ENCODE measurements at regions not wholly inside any gene's neighbourhood (a gene's known extent, or its start where the extent isn't known, plus 50 kb on each side); places are given as distances from the start of the nearest gene placed in this dataset.

GRCh38 chr4:77229433-77229832 lies 72.4 kb downstream of the CCNG2 start:
- Histone ChIP-seq H3K27ac (ENCODE audit: low read depth in 2 of 2, low read length in 1 of 2) (no peak overlapping the region), H3K4me3 (ENCODE audit: low read depth in 2 of 2, low read length in 1 of 2) (no peak overlapping the region), H3K9ac (no peak overlapping the region), H3K36me3 (replicated peaks in 1 of 2; ENCODE audit: control insufficient read depth in 1 of 2, insufficient read depth in 2 of 2, low read length in 1 of 2) (no peaks in the 10 kb centered on the region), H3K9me2 (no peaks in the 10 kb centered on the region), H3K4me1 (ENCODE audit: control insufficient read depth in 1 of 2, insufficient read depth in 2 of 2, low read depth in 1 of 2, low read length in 1 of 2) (no peaks in the 10 kb centered on the region), H3K4me2 (no peak overlapping the region), H4K20me1 (ENCODE audit: insufficient read depth) (no peaks in the 10 kb centered on the region), H2AFZ (ENCODE audit: low read depth) (no peak overlapping the region), H3F3A (replicated peaks; ENCODE audit: insufficient read depth) (no peaks in the 10 kb centered on the region), H3K79me2 (ENCODE audit: insufficient read depth) (no peaks in the 10 kb centered on the region), H3K9me3 (no peaks in the 10 kb centered on the region), H3K27me3 (ENCODE audit: insufficient read depth) (peaks cover 3% of the 10 kb centered on the region; the same call in 1 of the 2 replicates)
- DNase-seq, result no peak
- ChIA-PET CTCF (interaction anchor here (6.6 kb wide), 1 partner anchor 10 kb away, joined by 46 read pairs; no protein-coding TSS in a partner anchor), POLR2A (no interaction called here)
- WGBS (ENCODE audit: low lambda C conversion rate), result 0% methylated on average over 2 of the region's 2 CpGs
- TF ChIP-seq RAD21 (IDR thresholded peaks at IDR 0.05; ENCODE audit: low read length), result no peak
- TF ChIP-seq TCF12 (IDR thresholded peaks at IDR 0.05), result no peak
- no peak for TF ChIP-seq FOXJ3 (CRISPR knock-in tag; IDR thresholded peaks at IDR 0.05)
- no peak for TF ChIP-seq MAX (IDR thresholded peaks at IDR 0.05; ENCODE audit: low read depth)
- TF ChIP-seq YY1 (IDR thresholded peaks at IDR 0.05; ENCODE audit: low read depth), result no peak
- no peak for TF ChIP-seq JUND (IDR thresholded peaks at IDR 0.05)
- no peak for TF ChIP-seq ELF1 (IDR thresholded peaks at IDR 0.05)
- no peak for TF ChIP-seq RFX5 (IDR thresholded peaks at IDR 0.05; ENCODE audit: low read length)
- no peak for TF ChIP-seq USF1 (IDR thresholded peaks at IDR 0.05; ENCODE audit: borderline replicate concordance, low read depth)
- no peak for TF ChIP-seq CTCF (IDR thresholded peaks at IDR 0.05)

GRCh38 chr4:77232653-77233052 lies 75.6 kb downstream of the CCNG2 start:
- Histone ChIP-seq H3K4me1 (ENCODE audit: control insufficient read depth in 1 of 2, insufficient read depth in 2 of 2, low read depth in 1 of 2, low read length in 1 of 2) (no peaks in the 10 kb centered on the region), H3K27ac (ENCODE audit: low read depth in 2 of 2, low read length in 1 of 2) (no peak overlapping the region), H3K4me3 (ENCODE audit: low read depth in 2 of 2, low read length in 1 of 2) (no peak overlapping the region), H4K20me1 (ENCODE audit: insufficient read depth) (no peaks in the 10 kb centered on the region), H3K9me3 (no peaks in the 10 kb centered on the region), H3K9ac (no peak overlapping the region), H3K79me2 (ENCODE audit: insufficient read depth) (no peaks in the 10 kb centered on the region), H3K36me3 (replicated peaks in 1 of 2; ENCODE audit: control insufficient read depth in 1 of 2, insufficient read depth in 2 of 2, low read length in 1 of 2) (no peaks in the 10 kb centered on the region), H3K27me3 (ENCODE audit: insufficient read depth) (no peaks in the 10 kb centered on the region; the same call in 1 of the 2 replicates), H3F3A (replicated peaks; ENCODE audit: insufficient read depth) (no peaks in the 10 kb centered on the region), H3K4me2 (no peak overlapping the region), H3K9me2 (no peaks in the 10 kb centered on the region), H2AFZ (ENCODE audit: low read depth) (no peak overlapping the region)
- ChIA-PET CTCF (interaction anchor here (1.4 kb wide), 1 partner anchor 29 kb away, joined by 3 read pairs; no protein-coding TSS in a partner anchor), POLR2A (no interaction called here)
- WGBS (ENCODE audit: low lambda C conversion rate), result 16% methylated on average over 4 of the region's 4 CpGs
- TF ChIP-seq PBX3 (IDR thresholded peaks at IDR 0.05) (no peak), EP300 (IDR thresholded peaks at IDR 0.05; ENCODE audit: borderline replicate concordance in 1 of 2, low read depth in 1 of 2, low read length in 1 of 2) (no peak), YY1 (IDR thresholded peaks at IDR 0.05; ENCODE audit: low read depth) (no peak), FOXJ3 (CRISPR knock-in tag; IDR thresholded peaks at IDR 0.05) (no peak), TCF12 (IDR thresholded peaks at IDR 0.05) (no peak), USF2 (IDR thresholded peaks at IDR 0.05; ENCODE audit: borderline replicate concordance, low read depth, low read length) (no peak), TAF1 (IDR thresholded peaks at IDR 0.05; ENCODE audit: borderline replicate concordance, low read depth, low read length) (no peak), JUND (IDR thresholded peaks at IDR 0.05) (no peak)
- DNase-seq, result no peak

All from SK-N-SH (cell line).